ENCODE measurements at regions not wholly inside any gene's neighbourhood (a gene's known extent, or its start where the extent isn't known, plus 50 kb on each side); places are given as distances from the start of the nearest gene placed in this dataset.

DNA sequence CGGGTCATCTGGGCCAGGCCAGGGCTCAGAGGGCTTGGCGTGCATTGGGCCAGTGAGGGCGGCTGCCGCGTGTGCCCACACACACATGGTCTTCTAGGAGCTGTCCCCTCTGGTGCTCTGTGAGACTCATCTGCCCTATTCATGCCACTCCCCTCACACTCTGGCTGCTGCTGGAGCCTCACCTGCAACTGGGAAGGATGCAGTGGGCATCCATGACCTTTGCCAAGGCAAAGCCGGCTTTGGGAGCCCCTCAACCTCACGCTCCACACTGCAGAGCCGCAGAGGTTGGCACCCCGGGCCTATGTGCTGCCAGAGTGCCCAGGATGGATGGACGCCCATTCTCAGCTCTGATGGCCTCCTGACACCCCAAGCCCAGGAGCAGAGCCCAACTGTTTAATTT lies 330.2 kb upstream of the SALL3 start:
- TF ChIP-seq, protein P1, sequence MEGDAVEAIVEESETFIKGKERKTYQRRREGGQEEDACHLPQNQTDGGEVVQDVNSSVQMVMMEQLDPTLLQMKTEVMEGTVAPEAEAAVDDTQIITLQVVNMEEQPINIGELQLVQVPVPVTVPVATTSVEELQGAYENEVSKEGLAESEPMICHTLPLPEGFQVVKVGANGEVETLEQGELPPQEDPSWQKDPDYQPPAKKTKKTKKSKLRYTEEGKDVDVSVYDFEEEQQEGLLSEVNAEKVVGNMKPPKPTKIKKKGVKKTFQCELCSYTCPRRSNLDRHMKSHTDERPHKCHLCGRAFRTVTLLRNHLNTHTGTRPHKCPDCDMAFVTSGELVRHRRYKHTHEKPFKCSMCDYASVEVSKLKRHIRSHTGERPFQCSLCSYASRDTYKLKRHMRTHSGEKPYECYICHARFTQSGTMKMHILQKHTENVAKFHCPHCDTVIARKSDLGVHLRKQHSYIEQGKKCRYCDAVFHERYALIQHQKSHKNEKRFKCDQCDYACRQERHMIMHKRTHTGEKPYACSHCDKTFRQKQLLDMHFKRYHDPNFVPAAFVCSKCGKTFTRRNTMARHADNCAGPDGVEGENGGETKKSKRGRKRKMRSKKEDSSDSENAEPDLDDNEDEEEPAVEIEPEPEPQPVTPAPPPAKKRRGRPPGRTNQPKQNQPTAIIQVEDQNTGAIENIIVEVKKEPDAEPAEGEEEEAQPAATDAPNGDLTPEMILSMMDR (IDR thresholded peaks at IDR 0.05; ENCODE audit: low read depth, low read length), result no peak
- TF ChIP-seq POLR2A (IDR thresholded peaks at IDR 0.05; ENCODE audit: extremely low read depth, insufficient read length) (no peak), MYC (IDR thresholded peaks at IDR 0.05; ENCODE audit: low read depth, low read length) (no peak)
- TF ChIP-seq, protein P2, sequence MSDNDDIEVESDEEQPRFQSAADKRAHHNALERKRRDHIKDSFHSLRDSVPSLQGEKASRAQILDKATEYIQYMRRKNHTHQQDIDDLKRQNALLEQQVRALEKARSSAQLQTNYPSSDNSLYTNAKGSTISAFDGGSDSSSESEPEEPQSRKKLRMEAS (IDR thresholded peaks at IDR 0.05; ENCODE audit: low read depth, low read length), result no peak
